Fibroblast of villous mesenchyme (primary cell): ENCODE measurements at regions not wholly inside any gene's neighbourhood (a gene's known extent, or its start where the extent isn't known, plus 50 kb on each side); places are given as distances from the start of the nearest gene placed in this dataset.

Source experiments
- DNase-seq: peaks from one replicate; pipeline ENCODE4 v3.0.0-alpha.2; 2010; ENCODE audit warnings: low read depth
- H3K4me3 ChIP-seq: 2 replicates; pipeline ENCODE4 v1.5.1; 2011; ENCODE audit warnings: low read depth, mild to moderate bottlenecking, low read length
- CTCF ChIP-seq: IDR thresholded peaks from 2 replicates; pipeline ENCODE4 v1.5.1; 2012; ENCODE audit warnings: low read depth, mild to moderate bottlenecking, low read length; ENCODE audit not compliant: insufficient read depth

GRCh38 chr7:67847092-67847787 is 850.6 kb downstream of the TYW1 start:
- H3K4me3 ChIP-seq = no peak overlapping the region
- no peak for TF ChIP-seq CTCF
- DNase-seq = no peak

GRCh38 chr7:67854221-67855178 is 857.9 kb downstream of the TYW1 start:
- DNase-seq = no peak
- no peak for TF ChIP-seq CTCF
- H3K4me3 ChIP-seq = no peak overlapping the region

- DNase-seq = no peak
- no peak for TF ChIP-seq CTCF
- H3K4me3 ChIP-seq = no peak overlapping the region
These were observed 858.7 kb downstream of the TYW1 start for GRCh38 chr7:67855322-67855721.

GRCh38 chr7:67856046-67856445 is 859.4 kb downstream of the TYW1 start:
- no peak for TF ChIP-seq CTCF
- DNase-seq = no peak
- no peak overlapping the region for H3K4me3 ChIP-seq

- no peak for DNase-seq
- no peak for TF ChIP-seq CTCF
These were observed 861.1 kb downstream of the TYW1 start for GRCh38 chr7:67857698-67858097.

GRCh38 chr7:67858931-67859330 is 862.3 kb downstream of the TYW1 start:
- no peak for DNase-seq
- no peak overlapping the region for H3K4me3 ChIP-seq
- TF ChIP-seq CTCF = no peak

More at GRCh38 chr7:67857698-67858097, 861.1 kb downstream of the TYW1 start:
- H3K4me3 ChIP-seq = no peak overlapping the region
